Mesenchymal stem cell (in vitro differentiated cells and primary cell): ENCODE measurements at regions not wholly inside any gene's neighbourhood (a gene's known extent, or its start where the extent isn't known, plus 50 kb on each side); places are given as distances from the start of the nearest gene placed in this dataset.

ENCODE experiments used
- DNase-seq: peaks from one replicate; pipeline ENCODE4 v3.0.0-alpha.2; 2013
- H2AFZ ChIP-seq: one replicate; pipeline ENCODE4 v1.6.1; 2013; ENCODE audit warnings: low read depth, mild to moderate bottlenecking, control low read depth, inconsistent platforms, low read length, moderate library complexity
- H2AK5ac ChIP-seq: 2 replicates; pipeline ENCODE4 v1.6.1; 2013; ENCODE audit warnings: low read length, moderate library complexity, mild to moderate bottlenecking, inconsistent platforms; ENCODE audit not compliant: severe bottlenecking
- H2BK120ac ChIP-seq: one replicate; pipeline ENCODE4 v1.6.1; 2013; ENCODE audit warnings: low read depth, mild to moderate bottlenecking, inconsistent platforms, low read length, moderate library complexity
- H2BK12ac ChIP-seq, 2 experiments: one replicate each; pipeline ENCODE4 v1.6.1; 2013; ENCODE audit warnings: inconsistent platforms in 2 of 2, low read length in 2 of 2, mild to moderate bottlenecking in 2 of 2, moderate library complexity in 2 of 2, control low read depth in 1 of 2
- H2BK15ac ChIP-seq: one replicate; pipeline ENCODE4 v1.6.1; 2013; ENCODE audit warnings: mild to moderate bottlenecking, low read depth, inconsistent platforms; ENCODE audit not compliant: poor library complexity, severe bottlenecking
- H2BK5ac ChIP-seq: 2 replicates; pipeline ENCODE4 v1.6.1; 2013; ENCODE audit warnings: low read depth, mild to moderate bottlenecking, low read length, control low read depth, inconsistent platforms; ENCODE audit not compliant: poor library complexity, severe bottlenecking
- H3K14ac ChIP-seq, 2 experiments: one replicate each; pipeline ENCODE4 v1.6.1; 2013; ENCODE audit warnings: inconsistent platforms in 2 of 2, low read length in 2 of 2, control low read depth in 1 of 2, mild to moderate bottlenecking in 1 of 2, moderate library complexity in 1 of 2
- H3K18ac ChIP-seq, 2 experiments: one replicate each; pipeline ENCODE4 v1.6.1; 2013; ENCODE audit warnings: inconsistent platforms in 2 of 2, low read length in 2 of 2, control low read depth in 1 of 2, low read depth in 1 of 2, mild to moderate bottlenecking in 1 of 2
- H3K23ac ChIP-seq, 2 experiments: one replicate each; pipeline ENCODE4 v1.6.1; 2013; ENCODE audit warnings: inconsistent platforms in 2 of 2, low read length in 2 of 2, mild to moderate bottlenecking in 2 of 2, moderate library complexity in 2 of 2, control low read depth in 1 of 2
- H3K27ac ChIP-seq: 2 replicates; pipeline ENCODE4 v1.5.1; 2013; ENCODE audit warnings: mild to moderate bottlenecking, moderate library complexity, low read length, control low read depth, inconsistent platforms; ENCODE audit not compliant: poor library complexity, severe bottlenecking
- H3K27me3 ChIP-seq, 2 experiments: 2 replicates each; pipeline versions ENCODE4 v1.6.1 to v1.7.0; 2013; ENCODE audit warnings: low read length in 2 of 2, mild to moderate bottlenecking in 2 of 2, moderate library complexity in 2 of 2, control low read depth in 1 of 2, inconsistent platforms in 1 of 2; ENCODE audit not compliant: control insufficient read depth in 1 of 2, insufficient read depth in 1 of 2
- H3K36me3 ChIP-seq, 2 experiments: 2 replicates each; pipeline versions ENCODE4 v1.6.1 to v1.7.0; 2013; ENCODE audit warnings: low read length in 2 of 2, control low read depth in 1 of 2, inconsistent platforms in 1 of 2, low read depth in 1 of 2, mild to moderate bottlenecking in 1 of 2; ENCODE audit not compliant: insufficient read depth in 2 of 2, control insufficient read depth in 1 of 2
- H3K4ac ChIP-seq, 2 experiments: one replicate each; pipeline ENCODE4 v1.6.1; 2013; ENCODE audit warnings: inconsistent platforms in 2 of 2, low read length in 2 of 2, mild to moderate bottlenecking in 2 of 2, moderate library complexity in 2 of 2, control low read depth in 1 of 2, low read depth in 1 of 2
- H3K4me1 ChIP-seq: 2 replicates; pipeline ENCODE4 v1.6.1; 2013; ENCODE audit warnings: low read depth, low read length, control low read depth; ENCODE audit not compliant: control insufficient read depth, insufficient read depth
- H3K4me2 ChIP-seq: 2 replicates; pipeline ENCODE4 v1.6.1; 2013; ENCODE audit warnings: low read length, mild to moderate bottlenecking, inconsistent platforms; ENCODE audit not compliant: poor library complexity, severe bottlenecking
- H3K4me3 ChIP-seq, 2 experiments: 2 replicates each; pipeline versions ENCODE4 v1.5.1 to v1.7.0; 2013; ENCODE audit warnings: low read length in 2 of 2, mild to moderate bottlenecking in 2 of 2, control low read depth in 1 of 2, low read depth in 1 of 2; ENCODE audit not compliant: insufficient read depth in 1 of 2
- H3K79me1 ChIP-seq: replicated peaks from 2 replicates; pipeline ENCODE4 v1.6.1; 2013; ENCODE audit warnings: mild to moderate bottlenecking, control low read depth, low read length, inconsistent platforms; ENCODE audit not compliant: poor library complexity, severe bottlenecking
- H3K9ac ChIP-seq: 2 replicates; pipeline ENCODE4 v1.7.0; 2013; ENCODE audit warnings: mild to moderate bottlenecking, low read length, moderate library complexity
- H3K9me3 ChIP-seq: 2 replicates; pipeline ENCODE4 v1.7.0; 2013; ENCODE audit warnings: mild to moderate bottlenecking, low read length; ENCODE audit not compliant: control insufficient read depth
- H4K8ac ChIP-seq: one replicate; pipeline ENCODE4 v1.6.1; 2013; ENCODE audit warnings: inconsistent platforms, mild to moderate bottlenecking, low read length, moderate library complexity
- H4K91ac ChIP-seq: one replicate; pipeline ENCODE4 v1.6.1; 2013; ENCODE audit warnings: mild to moderate bottlenecking, low read length, inconsistent platforms
- WGBS: methylation state at CpG from one replicate; pipeline ENCODE4 v1.1.7; 2013; ENCODE audit warnings: mixed read lengths; 5-methylcytosine and 5-hydroxymethylcytosine counted together

DNA sequence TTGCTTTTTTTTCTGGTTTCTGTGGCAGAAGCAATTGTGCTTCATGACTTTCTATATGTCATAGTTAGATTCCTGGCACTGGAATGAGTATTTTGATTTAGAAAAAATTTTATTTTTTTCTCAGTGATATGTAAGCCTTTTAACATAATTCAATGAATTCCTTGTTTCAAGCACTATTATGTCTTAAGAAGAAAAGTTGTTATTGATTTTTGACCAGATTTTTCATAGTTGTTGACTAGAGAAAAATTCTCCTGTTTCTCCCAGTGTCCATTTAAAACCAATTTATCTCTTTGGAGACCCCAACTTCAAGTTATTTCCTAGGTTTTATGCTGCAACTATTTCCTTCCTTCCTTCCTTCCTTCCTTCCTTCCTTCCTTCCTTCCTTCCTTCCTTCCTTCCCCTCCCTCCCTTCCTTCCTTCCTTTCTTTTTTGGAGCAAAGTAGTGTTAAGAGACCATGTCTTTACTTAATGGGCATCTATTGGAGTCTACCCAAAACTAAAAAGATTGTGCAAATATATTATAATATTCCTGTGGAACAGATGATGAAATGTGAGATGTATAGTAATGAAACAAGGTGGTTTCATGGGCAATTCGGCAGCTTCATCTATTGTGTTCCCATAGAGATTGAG, 346.9 kb downstream of the RNF144B start:
- Histone ChIP-seq H3K4me2 (no peak overlapping the region), H3K4me1 (no peaks in the 10 kb centered on the region), H3K4ac (no peak overlapping the region), H3K9ac (no peak overlapping the region), H2AK5ac (no peak overlapping the region), H3K36me3 (no peaks in the 10 kb centered on the region), H4K91ac (no peak overlapping the region), H3K27me3 (no peaks in the 10 kb centered on the region), H3K14ac (no peak overlapping the region), H2BK12ac (no peak overlapping the region), H3K4me3 (no peak overlapping the region), H3K18ac (no peak overlapping the region), H3K79me1 (no peaks in the 10 kb centered on the region), H2BK5ac (no peak overlapping the region), H2BK15ac (no peak overlapping the region), H4K8ac (no peak overlapping the region), H2BK120ac (no peak overlapping the region), H3K9me3 (no peaks in the 10 kb centered on the region), H2AFZ (no peak overlapping the region), H3K27ac (no peak overlapping the region), H3K23ac (no peak overlapping the region)
- DNase-seq = no peak
- WGBS = 89% methylated on average over 1 of the region's 1 CpG

DNA sequence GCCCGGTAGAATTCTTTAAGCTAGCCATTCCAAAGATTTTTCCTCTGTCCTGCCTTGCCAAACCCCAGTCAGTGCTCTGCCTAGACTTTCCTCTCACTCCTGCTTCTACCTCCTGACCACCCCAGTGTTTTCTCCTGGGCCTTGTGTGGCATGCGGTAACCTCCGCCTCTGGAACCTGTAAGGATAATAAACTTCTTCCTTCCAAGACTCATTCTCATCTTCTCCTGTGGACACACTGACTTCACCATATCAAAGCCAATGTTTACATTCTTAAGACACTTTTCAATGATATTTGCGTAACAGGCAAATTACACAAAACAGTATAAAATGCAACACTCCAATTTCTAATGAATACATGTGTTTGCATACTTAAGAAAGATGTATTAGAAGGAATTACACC, 354.6 kb downstream of the RNF144B start:
- Histone ChIP-seq H3K23ac (no peak overlapping the region), H3K27me3 (no peaks in the 10 kb centered on the region), H2BK5ac (no peak overlapping the region), H3K27ac (no peak overlapping the region), H3K18ac (no peak overlapping the region), H3K36me3 (no peaks in the 10 kb centered on the region), H3K14ac (no peak overlapping the region), H2BK12ac (no peak overlapping the region), H3K4ac (no peak overlapping the region), H3K4me2 (no peak overlapping the region), H4K91ac (no peak overlapping the region), H3K4me1 (no peaks in the 10 kb centered on the region), H3K9ac (peak overlapping the region; percentile 31), H3K9me3 (no peaks in the 10 kb centered on the region), H2BK15ac (no peak overlapping the region), H2BK120ac (no peak overlapping the region), H3K4me3 (no peak overlapping the region), H2AFZ (no peak overlapping the region), H4K8ac (no peak overlapping the region), H3K79me1 (no peaks in the 10 kb centered on the region), H2AK5ac (no peak overlapping the region)
- no peak for DNase-seq
- WGBS = 87% methylated on average over 4 of the region's 4 CpGs

DNA sequence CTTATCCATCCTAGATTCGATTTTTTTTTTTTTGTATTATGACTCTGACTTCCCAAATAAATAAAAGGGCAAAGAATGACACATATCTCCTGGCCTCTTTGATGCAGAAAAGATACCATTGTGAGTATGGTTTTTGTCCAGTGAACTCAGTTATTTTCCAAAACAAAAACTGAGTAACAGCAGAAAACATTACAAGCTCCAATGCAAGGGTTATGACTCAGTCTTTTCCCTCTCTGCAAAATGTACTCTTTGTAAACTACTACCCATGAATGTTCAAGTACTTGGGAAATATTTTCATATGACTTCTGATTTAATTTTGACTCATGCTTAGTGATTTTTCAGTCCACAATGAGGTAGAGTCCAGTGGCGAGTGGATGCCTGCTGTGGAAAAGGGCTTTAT, 355.3 kb downstream of the RNF144B start:
- no CpG with 5 or more reads among the region's 2 CpGs for WGBS
- Histone ChIP-seq H3K4me3 (no peak overlapping the region), H2BK12ac (no peak overlapping the region), H3K36me3 (no peaks in the 10 kb centered on the region), H3K9ac (peak overlapping the region; percentile 51), H3K4me1 (no peaks in the 10 kb centered on the region), H3K4me2 (no peak overlapping the region), H2AK5ac (no peak overlapping the region), H3K27me3 (no peaks in the 10 kb centered on the region), H4K91ac (no peak overlapping the region), H3K79me1 (no peaks in the 10 kb centered on the region), H3K9me3 (no peaks in the 10 kb centered on the region), H3K18ac (no peak overlapping the region), H3K14ac (no peak overlapping the region), H2AFZ (no peak overlapping the region), H2BK120ac (no peak overlapping the region), H2BK15ac (no peak overlapping the region), H2BK5ac (no peak overlapping the region), H3K23ac (no peak overlapping the region), H3K4ac (no peak overlapping the region), H3K27ac (no peak overlapping the region), H4K8ac (no peak overlapping the region)
- no peak for DNase-seq

DNA sequence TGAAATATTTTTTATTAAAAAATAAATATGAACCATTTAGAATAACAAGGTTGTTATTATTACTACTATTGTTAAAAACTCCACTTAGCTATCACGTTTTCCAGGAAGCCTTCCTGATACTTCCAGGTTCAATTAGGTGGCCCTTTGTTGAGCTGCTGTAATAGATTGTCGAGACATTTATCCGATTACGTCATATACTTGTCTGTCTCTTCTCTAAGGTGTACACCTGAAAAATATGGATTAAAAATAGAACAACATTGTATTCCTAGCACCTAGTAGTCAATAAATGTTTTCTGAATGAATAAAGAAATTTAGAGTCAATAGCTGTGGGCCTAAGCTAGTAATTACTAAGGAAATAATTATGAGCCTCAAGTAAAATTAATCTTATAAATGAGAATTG, 359.6 kb downstream of the RNF144B start:
- no peaks in the 10 kb centered on the region for H3K36me3 ChIP-seq
- WGBS = 75% methylated on average over 4 of the region's 4 CpGs

More for the DNA sequence above, 359.6 kb downstream of the RNF144B start:
- no peak overlapping the region for H4K91ac ChIP-seq
- no peak overlapping the region for H3K9ac ChIP-seq
- no peak overlapping the region for H3K4me2 ChIP-seq
- no peaks in the 10 kb centered on the region for H3K9me3 ChIP-seq
- no peak overlapping the region for H2BK120ac ChIP-seq
- no peak overlapping the region for H4K8ac ChIP-seq
- H3K4me1 ChIP-seq = no peaks in the 10 kb centered on the region
- no peak overlapping the region for H3K23ac ChIP-seq
- no peak overlapping the region for H3K4ac ChIP-seq
- H2BK5ac ChIP-seq = no peak overlapping the region
- H3K27ac ChIP-seq = no peak overlapping the region
- DNase-seq = no peak
- no peak overlapping the region for H3K14ac ChIP-seq
- no peaks in the 10 kb centered on the region for H3K27me3 ChIP-seq
- H3K18ac ChIP-seq = no peak overlapping the region
- H2AK5ac ChIP-seq = no peak overlapping the region
- no peak overlapping the region for H2BK12ac ChIP-seq
- H3K4me3 ChIP-seq = no peak overlapping the region
- no peak overlapping the region for H2BK15ac ChIP-seq
- no peaks in the 10 kb centered on the region for H3K79me1 ChIP-seq
- H2AFZ ChIP-seq = no peak overlapping the region
